Uterus (tissue), 2 donors: ENCODE measurements at regions not wholly inside any gene's neighbourhood (a gene's known extent, or its start where the extent isn't known, plus 50 kb on each side); places are given as distances from the start of the nearest gene placed in this dataset.

Experiments
- POLR2A ChIP-seq, 2 donors: fragments of 450-650 bp; IDR thresholded peaks; one replicate each; pipeline ENCODE4 v1.6.1; 2016; ENCODE audit warnings: antibody characterized with exemption in 2 of 2, mild to moderate bottlenecking in 1 of 2, moderate library complexity in 1 of 2
- TF ChIP-seq, protein P1 (sequence below), 4 experiments: fragments of 200-600 bp in 2 of 4; fragments of 450-650 bp in 2 of 4; sonication (generic) in 2 of 4; IDR thresholded peaks; one replicate each; pipeline ENCODE4 v1.5.1; 2016 to 2019; ENCODE audit warnings: antibody characterized with exemption in 4 of 4, mild to moderate bottlenecking in 2 of 4, moderate library complexity in 1 of 4

DNA sequence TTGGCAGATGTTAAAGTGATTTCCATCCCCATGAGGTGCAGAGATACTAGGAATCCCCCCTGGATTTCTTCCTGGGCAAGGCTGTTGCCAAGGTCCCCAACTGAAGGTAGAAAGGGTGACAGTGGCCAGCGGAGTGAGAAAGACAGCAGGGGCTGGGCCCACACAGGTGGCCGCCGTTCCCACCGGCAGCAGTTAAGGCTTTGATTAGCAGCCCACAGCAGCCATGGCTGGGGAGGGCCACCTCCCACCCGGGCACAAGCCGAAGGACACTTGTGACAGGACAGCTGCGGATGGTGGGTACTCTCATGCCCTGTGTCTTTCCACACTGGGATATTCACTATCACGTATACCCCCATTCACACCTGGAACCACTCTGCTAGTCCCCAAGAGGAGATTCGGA, 63.9 kb upstream of the CDYL start:
- TF ChIP-seq, protein P1, sequence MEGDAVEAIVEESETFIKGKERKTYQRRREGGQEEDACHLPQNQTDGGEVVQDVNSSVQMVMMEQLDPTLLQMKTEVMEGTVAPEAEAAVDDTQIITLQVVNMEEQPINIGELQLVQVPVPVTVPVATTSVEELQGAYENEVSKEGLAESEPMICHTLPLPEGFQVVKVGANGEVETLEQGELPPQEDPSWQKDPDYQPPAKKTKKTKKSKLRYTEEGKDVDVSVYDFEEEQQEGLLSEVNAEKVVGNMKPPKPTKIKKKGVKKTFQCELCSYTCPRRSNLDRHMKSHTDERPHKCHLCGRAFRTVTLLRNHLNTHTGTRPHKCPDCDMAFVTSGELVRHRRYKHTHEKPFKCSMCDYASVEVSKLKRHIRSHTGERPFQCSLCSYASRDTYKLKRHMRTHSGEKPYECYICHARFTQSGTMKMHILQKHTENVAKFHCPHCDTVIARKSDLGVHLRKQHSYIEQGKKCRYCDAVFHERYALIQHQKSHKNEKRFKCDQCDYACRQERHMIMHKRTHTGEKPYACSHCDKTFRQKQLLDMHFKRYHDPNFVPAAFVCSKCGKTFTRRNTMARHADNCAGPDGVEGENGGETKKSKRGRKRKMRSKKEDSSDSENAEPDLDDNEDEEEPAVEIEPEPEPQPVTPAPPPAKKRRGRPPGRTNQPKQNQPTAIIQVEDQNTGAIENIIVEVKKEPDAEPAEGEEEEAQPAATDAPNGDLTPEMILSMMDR (IDR thresholded peaks at IDR 0.05) = no peak
- TF ChIP-seq POLR2A (IDR thresholded peaks at IDR 0.05) = no peak
